ENCODE measurements at regions not wholly inside any gene's neighbourhood (a gene's known extent, or its start where the extent isn't known, plus 50 kb on each side); places are given as distances from the start of the nearest gene placed in this dataset.

- no peak overlapping the region for H2AFZ ChIP-seq (ENCODE audit: low read depth, low read length, poor library complexity, severe bottlenecking)
- H3K4me3 ChIP-seq (replicated peaks in 1 of 2; ENCODE audit: low read depth in 1 of 2, low read length in 2 of 2) = no peak overlapping the region
- POLR2A ChIA-PET = no interaction called here
- intact Hi-C loops (cut with micrococcal nuclease) = no loop called here
- no peak for TF ChIP-seq ELF1 (IDR thresholded peaks at IDR 0.05; ENCODE audit: borderline replicate concordance, low read depth)
- no peak for TF ChIP-seq CBX3 (IDR thresholded peaks at IDR 0.05; ENCODE audit: low read depth)
- TF ChIP-seq CEBPB (IDR thresholded peaks at IDR 0.05; ENCODE audit: low read depth) = no peak
- no peak for TF ChIP-seq ZFX (IDR thresholded peaks at IDR 0.05)
- no peak for TF ChIP-seq ZNF274 (IDR thresholded peaks at IDR 0.05; ENCODE audit: low read depth, low read length)
- no peak for ATAC-seq
- RAD21 ChIA-PET (ENCODE audit: low non-redundant PET in 1 of 2, low total read pairs in 2 of 2, uncharacterized antibody in 2 of 2, unreplicated experiment in 2 of 2) = no interaction called here
- H3K9ac ChIP-seq (ENCODE audit: low read length) = no peak overlapping the region
- H3K27ac ChIP-seq (ENCODE audit: low read depth, low read length) = no peak overlapping the region
- H4K20me1 ChIP-seq (ENCODE audit: insufficient read depth) = no peaks in the 10 kb centered on the region
- H3K4me1 ChIP-seq (ENCODE audit: control insufficient read depth in 1 of 2, insufficient read depth in 2 of 2, low read length in 2 of 2) = no peaks in the 10 kb centered on the region
- no TSS peak for BruUV-seq (replicated peaks)
- H3K4me2 ChIP-seq (ENCODE audit: low read length) = no peak overlapping the region
- H3K36me3 ChIP-seq (ENCODE audit: control insufficient read depth in 1 of 2, insufficient read depth in 2 of 2, low read length in 2 of 2) = no peaks in the 10 kb centered on the region
- H3K9me3 ChIP-seq (ENCODE audit: control insufficient read depth in 1 of 2, insufficient read depth in 1 of 2, low read depth in 1 of 2, low read length in 2 of 2) = no peaks in the 10 kb centered on the region
- DNase-seq (ENCODE audit: low read depth, low spot score) = no peak
- CTCF ChIA-PET = no interaction called here
- no peaks in the 10 kb centered on the region for H3K9me2 ChIP-seq (ENCODE audit: insufficient read depth)
- no peaks in the 10 kb centered on the region for H3K27me3 ChIP-seq (ENCODE audit: insufficient read depth, low read length)
- no peaks in the 10 kb centered on the region for H3K79me2 ChIP-seq (ENCODE audit: insufficient read depth, low read length)
Measured at GRCh38 chr2:12616456-12617156, 100.1 kb upstream of the TRIB2 start.

DNA sequence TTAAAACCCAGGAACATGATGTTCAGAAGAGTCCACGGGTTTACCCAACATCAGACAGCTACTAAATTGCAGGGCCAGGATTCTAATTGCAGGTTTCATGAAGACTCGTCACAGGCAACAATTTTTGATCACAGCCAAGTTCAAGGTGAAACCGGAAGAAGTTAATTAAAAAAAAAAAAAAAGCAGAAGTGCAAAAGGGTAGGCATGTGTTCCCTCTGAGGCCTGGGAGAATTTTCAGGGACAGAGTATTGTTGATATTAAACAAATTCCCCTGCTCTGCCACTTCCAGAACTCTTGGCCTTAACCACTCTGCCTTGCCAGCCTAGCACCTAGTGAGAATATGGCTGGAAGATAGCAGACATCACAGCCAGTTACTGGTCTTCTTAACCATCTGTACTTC lies 99.4 kb upstream of the TRIB2 start:
- Histone ChIP-seq H3K4me2 (ENCODE audit: low read length) (no peak overlapping the region), H3K4me3 (replicated peaks in 1 of 2; ENCODE audit: low read depth in 1 of 2, low read length in 2 of 2) (no peak overlapping the region), H3K4me1 (ENCODE audit: control insufficient read depth in 1 of 2, insufficient read depth in 2 of 2, low read length in 2 of 2) (no peaks in the 10 kb centered on the region), H3K9me2 (ENCODE audit: insufficient read depth) (no peaks in the 10 kb centered on the region), H3K27me3 (ENCODE audit: insufficient read depth, low read length) (no peaks in the 10 kb centered on the region), H4K20me1 (ENCODE audit: insufficient read depth) (no peaks in the 10 kb centered on the region), H3K9me3 (ENCODE audit: control insufficient read depth in 1 of 2, insufficient read depth in 1 of 2, low read depth in 1 of 2, low read length in 2 of 2) (no peaks in the 10 kb centered on the region), H3K36me3 (ENCODE audit: control insufficient read depth in 1 of 2, insufficient read depth in 2 of 2, low read length in 2 of 2) (no peaks in the 10 kb centered on the region), H3K79me2 (ENCODE audit: insufficient read depth, low read length) (no peaks in the 10 kb centered on the region), H2AFZ (ENCODE audit: low read depth, low read length, poor library complexity, severe bottlenecking) (no peak overlapping the region), H3K9ac (ENCODE audit: low read length) (no peak overlapping the region), H3K27ac (ENCODE audit: low read depth, low read length) (no peak overlapping the region)
- no peak for TF ChIP-seq CBX3 (IDR thresholded peaks at IDR 0.05; ENCODE audit: low read depth)
- no peak for TF ChIP-seq REST (IDR thresholded peaks at IDR 0.05; ENCODE audit: low read depth)
- no peak for TF ChIP-seq YY1 (IDR thresholded peaks at IDR 0.05; ENCODE audit: extremely low read depth, insufficient replicate concordance, low read depth, low read length)
- ChIA-PET CTCF (no interaction called here), RAD21 (ENCODE audit: low non-redundant PET in 1 of 2, low total read pairs in 2 of 2, uncharacterized antibody in 2 of 2, unreplicated experiment in 2 of 2) (no interaction called here), POLR2A (no interaction called here)
- intact Hi-C loops (cut with micrococcal nuclease) = no loop called here
- DNase-seq (ENCODE audit: low read depth, low spot score) (no peak), ATAC-seq (no peak)
- BruUV-seq (replicated peaks) = no TSS peak
